IMR-90 (cell line): ENCODE measurements at regions not wholly inside any gene's neighbourhood (a gene's known extent, or its start where the extent isn't known, plus 50 kb on each side); places are given as distances from the start of the nearest gene placed in this dataset.

Experiments used
- BHLHE40 ChIP-seq: fragments of 150-350 bp; IDR thresholded peaks from 2 replicates; pipeline ENCODE4 v1.6.1; 2016; ENCODE audit warnings: mild to moderate bottlenecking, low read depth, low read length
- CEBPB ChIP-seq: IDR thresholded peaks from 2 replicates; pipeline ENCODE4 v1.6.1; 2012; ENCODE audit warnings: low read depth, low read length, improper control_type of control experiment
- CTCF ChIP-seq: conservative IDR thresholded peaks from 2 replicates; pipeline ENCODE4 v1.5.1; 2012; ENCODE audit warnings: mild to moderate bottlenecking, low read depth, low read length, improper control_type of control experiment
- ELK1 ChIP-seq: fragments of 150-350 bp; IDR thresholded peaks from 2 replicates; pipeline ENCODE4 v1.6.1; 2016; ENCODE audit warnings: low read depth, mild to moderate bottlenecking, low read length, moderate library complexity, borderline replicate concordance
- FOS ChIP-seq: fragments of 150-350 bp; IDR thresholded peaks from 2 replicates; pipeline ENCODE4 v1.6.1; 2016; ENCODE audit warnings: low read depth, low read length
- MAFK ChIP-seq: IDR thresholded peaks from 2 replicates; pipeline ENCODE4 v1.6.1; 2012; ENCODE audit warnings: low read depth, low read length, improper control_type of control experiment
- MAZ ChIP-seq: IDR thresholded peaks from 2 replicates; pipeline ENCODE4 v1.6.1; 2012; ENCODE audit warnings: low read depth, mild to moderate bottlenecking, low read length, improper control_type of control experiment, moderate library complexity, borderline replicate concordance
- POLR2A ChIP-seq: IDR thresholded peaks from 2 replicates; pipeline ENCODE4 v1.6.1; 2012; ENCODE audit warnings: mild to moderate bottlenecking, low read depth, low read length
- RAD21 ChIP-seq: IDR thresholded peaks from 2 replicates; pipeline ENCODE4 v1.6.1; 2012; ENCODE audit warnings: low read length, improper control_type of control experiment
- RFX5 ChIP-seq: IDR thresholded peaks from 2 replicates; pipeline ENCODE4 v1.8.0; 2012; ENCODE audit warnings: low read depth, mild to moderate bottlenecking, low read length, moderate library complexity

DNA sequence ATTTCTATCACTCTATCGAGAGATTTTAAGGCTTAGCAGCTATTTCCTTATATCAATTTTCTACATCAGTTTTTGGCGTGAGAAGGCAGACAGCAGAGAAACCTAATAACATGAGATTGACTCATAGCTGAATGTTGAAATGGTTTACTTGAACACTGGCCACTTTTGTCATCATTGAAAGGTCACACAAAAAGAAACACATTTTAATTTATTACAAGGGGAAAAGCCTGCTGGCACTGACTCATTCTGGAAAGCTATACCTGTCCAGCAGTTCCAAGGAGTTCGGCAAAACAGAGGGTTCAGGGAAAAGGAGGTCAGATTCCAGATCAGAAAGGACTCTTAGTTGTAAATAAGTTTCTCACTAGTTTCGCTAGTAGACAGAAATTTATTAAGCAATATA is 566.4 kb downstream of the DNAH5 start:
- TF ChIP-seq CTCF (no peak), ELK1 (no peak), RAD21 (no peak), CEBPB (no peak), MAFK (no peak), MAZ (no peak), FOS (no peak), POLR2A (no peak), RFX5 (no peak), BHLHE40 (no peak)
